Psoas muscle (tissue), 7 donors: ENCODE measurements at regions not wholly inside any gene's neighbourhood (a gene's known extent, or its start where the extent isn't known, plus 50 kb on each side); places are given as distances from the start of the nearest gene placed in this dataset.

Source experiments
- ATAC-seq, 4 donors: fragments of 200-7000 bp; cut with Tn5 transposase; one replicate each; pipeline ENCODE4 v1.9.1; 2020; ENCODE audit warnings: moderate library complexity in 3 of 4, mild to moderate bottlenecking in 2 of 4
- DNase-seq, 2 donors: peaks; one replicate each; pipeline ENCODE4 v3.0.0-alpha.2; 2020
- H3K27ac ChIP-seq: fragments of 200-600 bp; one replicate; pipeline ENCODE4 v1.8.0; 2022
- H3K27me3 ChIP-seq, 3 donors: fragments of 200-600 bp in 1 of 3; one replicate each; pipeline versions ENCODE4 v1.6.1 to v1.8.0; 2013 to 2022; ENCODE audit warnings: low read length in 2 of 3, mild to moderate bottlenecking in 2 of 3, moderate library complexity in 1 of 3; ENCODE audit not compliant: insufficient read depth in 3 of 3
- H3K36me3 ChIP-seq, 2 donors: fragments of 200-600 bp in 1 of 2; one replicate each; pipeline versions ENCODE4 v1.6.1 to v1.8.0; 2013 to 2022; ENCODE audit warnings: low read depth in 1 of 2, mild to moderate bottlenecking in 1 of 2, moderate library complexity in 1 of 2; ENCODE audit not compliant: insufficient read depth in 1 of 2
- H3K4me1 ChIP-seq: fragments of 200-600 bp; one replicate; pipeline ENCODE4 v1.8.0; 2022
- H3K4me3 ChIP-seq: fragments of 200-600 bp; one replicate; pipeline ENCODE4 v1.8.0; 2022; ENCODE audit warnings: mild to moderate bottlenecking
- H3K9me3 ChIP-seq: fragments of 200-600 bp; one replicate; pipeline ENCODE4 v1.8.0; 2022
- WGBS, 3 donors: extraction: QIAGEN DNeasy Blood & Tissue Kit; methylation state at CpG; one replicate each; pipeline versions ENCODE4 v1.1.6 to v1.1.7; 2013; 5-methylcytosine and 5-hydroxymethylcytosine counted together
- intact Hi-C, 2 donors: fragments of 100-400 bp; cut with DNase I; formaldehyde crosslinking; loops; one replicate each; pipeline versions ENCODE4 v1.11.0 to v1.14.2; 2022
- TF ChIP-seq, protein P1 (sequence below): fragments of 200-600 bp; IDR thresholded peaks from one replicate; pipeline ENCODE4 v1.8.0; 2022; ENCODE audit warnings: antibody characterized with exemption
- donor health status: healthy with polysubstance abuse.
- donor health status: DM: no; HTN: no; CAD: no; lungs with moderate emphysema.
- donor health status: Bipolar disorder and iron deficiency.
- donor health status: healthy.
- donor health status: DM: yes; HTN: yes; CAD: no.
- donor health status: DM: no; HTN: no; CAD: no.
- donor health status: DM: yes; HTN: yes; CAD: no.

DNA sequence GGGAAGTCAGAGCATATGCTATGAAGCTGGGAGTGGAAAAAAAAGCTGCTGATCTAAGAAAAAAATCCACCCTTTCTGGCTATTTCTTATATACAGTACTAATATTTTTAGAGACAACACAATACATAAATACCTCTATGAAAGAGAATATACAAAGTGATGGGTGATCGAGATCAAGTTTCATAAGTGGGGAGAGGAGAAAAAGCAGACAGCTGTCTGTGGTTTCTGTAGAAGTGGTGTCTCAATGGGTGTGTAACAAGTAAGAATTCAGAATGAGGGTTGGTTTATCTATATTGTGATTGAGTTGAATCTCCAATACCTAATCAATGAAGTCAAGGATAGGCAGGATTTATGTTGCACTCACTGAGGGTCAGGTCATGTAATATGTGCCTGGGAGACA, 191.0 kb downstream of the HNMT start:
- Histone ChIP-seq H3K9me3 (no peaks in the 10 kb centered on the region), H3K4me1 (no peaks in the 10 kb centered on the region), H3K27me3 (no peaks in the 10 kb centered on the region), H3K36me3 (no peaks in the 10 kb centered on the region), H3K27ac (no peak overlapping the region), H3K4me3 (no peak overlapping the region)
- intact Hi-C loops = no loop called here
- DNase-seq (no peak), ATAC-seq (no peak)
- 86 to 96% (median 94%) methylated on average over 1 of the region's 1 CpG for WGBS, 3 donors
- TF ChIP-seq, protein P1, sequence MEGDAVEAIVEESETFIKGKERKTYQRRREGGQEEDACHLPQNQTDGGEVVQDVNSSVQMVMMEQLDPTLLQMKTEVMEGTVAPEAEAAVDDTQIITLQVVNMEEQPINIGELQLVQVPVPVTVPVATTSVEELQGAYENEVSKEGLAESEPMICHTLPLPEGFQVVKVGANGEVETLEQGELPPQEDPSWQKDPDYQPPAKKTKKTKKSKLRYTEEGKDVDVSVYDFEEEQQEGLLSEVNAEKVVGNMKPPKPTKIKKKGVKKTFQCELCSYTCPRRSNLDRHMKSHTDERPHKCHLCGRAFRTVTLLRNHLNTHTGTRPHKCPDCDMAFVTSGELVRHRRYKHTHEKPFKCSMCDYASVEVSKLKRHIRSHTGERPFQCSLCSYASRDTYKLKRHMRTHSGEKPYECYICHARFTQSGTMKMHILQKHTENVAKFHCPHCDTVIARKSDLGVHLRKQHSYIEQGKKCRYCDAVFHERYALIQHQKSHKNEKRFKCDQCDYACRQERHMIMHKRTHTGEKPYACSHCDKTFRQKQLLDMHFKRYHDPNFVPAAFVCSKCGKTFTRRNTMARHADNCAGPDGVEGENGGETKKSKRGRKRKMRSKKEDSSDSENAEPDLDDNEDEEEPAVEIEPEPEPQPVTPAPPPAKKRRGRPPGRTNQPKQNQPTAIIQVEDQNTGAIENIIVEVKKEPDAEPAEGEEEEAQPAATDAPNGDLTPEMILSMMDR = no peak

GRCh38 chr2:138157372-138157771, 193.1 kb downstream of the HNMT start:
- H3K4me3 ChIP-seq = no peak overlapping the region
- H3K36me3 ChIP-seq = no peaks in the 10 kb centered on the region
- H3K27me3 ChIP-seq = no peaks in the 10 kb centered on the region
- DNase-seq = no peak
- H3K9me3 ChIP-seq = no peaks in the 10 kb centered on the region
- WGBS, 3 donors = 78 to 86% (median 81%) methylated on average over 4 of the region's 4 CpGs
- TF ChIP-seq, protein P1 = no peak
- no peak overlapping the region for H3K27ac ChIP-seq
- intact Hi-C loops = no loop called here
- no peaks in the 10 kb centered on the region for H3K4me1 ChIP-seq
- no peak for ATAC-seq

- Histone ChIP-seq H3K36me3 (no peaks in the 10 kb centered on the region), H3K9me3 (no peaks in the 10 kb centered on the region), H3K27me3 (no peaks in the 10 kb centered on the region), H3K4me1 (no peaks in the 10 kb centered on the region), H3K27ac (no peak overlapping the region), H3K4me3 (no peak overlapping the region)
- TF ChIP-seq, protein P1 = no peak
- no peak for ATAC-seq
- 43 to 65% (median 47%) methylated on average over 5 of the region's 5 CpGs for WGBS, 3 donors
- no peak for DNase-seq
- intact Hi-C loops = no loop called here
Observed at GRCh38 chr2:138170485-138170884, 206.2 kb downstream of the HNMT start.

GRCh38 chr2:138171244-138171643, 207.0 kb downstream of the HNMT start:
- no peaks in the 10 kb centered on the region for H3K4me1 ChIP-seq
- WGBS, 3 donors = 50 to 64% (median 64%) methylated on average over 3 of the region's 3 CpGs

GRCh38 chr2:138175066-138175465, 210.8 kb downstream of the HNMT start:
- WGBS, 3 donors = 81 to 92% (median 92%) methylated on average over 2 of the region's 2 CpGs
- Histone ChIP-seq H3K27ac (no peak overlapping the region), H3K4me3 (no peak overlapping the region), H3K27me3 (no peaks in the 10 kb centered on the region), H3K9me3 (no peaks in the 10 kb centered on the region), H3K36me3 (no peaks in the 10 kb centered on the region), H3K4me1 (no peaks in the 10 kb centered on the region)
- DNase-seq (no peak), ATAC-seq (no peak)
- TF ChIP-seq, protein P1 = no peak
- intact Hi-C loops = no loop called here

More at GRCh38 chr2:138171244-138171643, 207.0 kb downstream of the HNMT start:
- Histone ChIP-seq H3K27me3 (no peaks in the 10 kb centered on the region), H3K4me3 (no peak overlapping the region), H3K27ac (no peak overlapping the region), H3K36me3 (no peaks in the 10 kb centered on the region), H3K9me3 (no peaks in the 10 kb centered on the region)
- intact Hi-C loops = no loop called here
- TF ChIP-seq, protein P1 = no peak
- ATAC-seq (no peak), DNase-seq (no peak)
